Parathyroid adenoma (tissue), 2 donors: ENCODE measurements at regions not wholly inside any gene's neighbourhood (a gene's known extent, or its start where the extent isn't known, plus 50 kb on each side); places are given as distances from the start of the nearest gene placed in this dataset.

Experiments
- H2AFZ ChIP-seq: fragments of 300-600 bp; sonication (generic); one replicate; pipeline ENCODE4 v1.7.0; 2017; ENCODE audit warnings: antibody characterized with exemption, mild to moderate bottlenecking
- H3K27ac ChIP-seq: fragments of 300-600 bp; sonication (generic); one replicate; pipeline ENCODE4 v1.7.0; 2017
- H3K27me3 ChIP-seq: fragments of 300-600 bp; sonication (generic); one replicate; pipeline ENCODE4 v1.7.0; 2017; ENCODE audit warnings: low read length; ENCODE audit not compliant: control insufficient read depth, insufficient read depth
- H3K36me3 ChIP-seq: fragments of 300-600 bp; sonication (generic); one replicate; pipeline ENCODE4 v1.7.0; 2017; ENCODE audit warnings: low read length; ENCODE audit not compliant: control insufficient read depth, insufficient read depth
- H3K4me1 ChIP-seq: fragments of 300-600 bp; sonication (generic); one replicate; pipeline ENCODE4 v1.7.0; 2017; ENCODE audit warnings: control low read depth
- H3K4me2 ChIP-seq: fragments of 300-600 bp; sonication (generic); one replicate; pipeline ENCODE4 v1.7.0; 2017; ENCODE audit warnings: low read length
- H3K4me3 ChIP-seq: fragments of 300-600 bp; sonication (generic); one replicate; pipeline ENCODE4 v1.7.0; 2017; ENCODE audit warnings: low read depth, low read length
- H3K79me2 ChIP-seq: fragments of 300-600 bp; sonication (generic); one replicate; pipeline ENCODE4 v1.7.0; 2017; ENCODE audit warnings: control low read depth
- H3K9ac ChIP-seq: fragments of 300-600 bp; sonication (generic); one replicate; pipeline ENCODE4 v1.7.0; 2017; ENCODE audit warnings: mild to moderate bottlenecking
- H3K9me3 ChIP-seq: fragments of 300-600 bp; sonication (generic); one replicate; pipeline ENCODE4 v1.7.0; 2017; ENCODE audit warnings: low read length; ENCODE audit not compliant: control insufficient read depth
- TF ChIP-seq, protein P1 (sequence below): fragments of 300-600 bp; sonication (generic); IDR thresholded peaks from one replicate; pipeline ENCODE4 v1.7.0; 2017; ENCODE audit warnings: antibody characterized with exemption, mild to moderate bottlenecking
- donor health status: primary hyperparathyroidism.

- Histone ChIP-seq H3K4me3 (no peak overlapping the region), H3K27me3 (no peaks in the 10 kb centered on the region), H3K27ac (no peak overlapping the region), H3K9me3 (no peaks in the 10 kb centered on the region), H3K36me3 (no peaks in the 10 kb centered on the region), H3K4me1 (no peaks in the 10 kb centered on the region), H3K4me2 (no peak overlapping the region), H3K9ac (no peak overlapping the region), H3K79me2 (no peaks in the 10 kb centered on the region), H2AFZ (no peak overlapping the region)
- TF ChIP-seq, protein P1, sequence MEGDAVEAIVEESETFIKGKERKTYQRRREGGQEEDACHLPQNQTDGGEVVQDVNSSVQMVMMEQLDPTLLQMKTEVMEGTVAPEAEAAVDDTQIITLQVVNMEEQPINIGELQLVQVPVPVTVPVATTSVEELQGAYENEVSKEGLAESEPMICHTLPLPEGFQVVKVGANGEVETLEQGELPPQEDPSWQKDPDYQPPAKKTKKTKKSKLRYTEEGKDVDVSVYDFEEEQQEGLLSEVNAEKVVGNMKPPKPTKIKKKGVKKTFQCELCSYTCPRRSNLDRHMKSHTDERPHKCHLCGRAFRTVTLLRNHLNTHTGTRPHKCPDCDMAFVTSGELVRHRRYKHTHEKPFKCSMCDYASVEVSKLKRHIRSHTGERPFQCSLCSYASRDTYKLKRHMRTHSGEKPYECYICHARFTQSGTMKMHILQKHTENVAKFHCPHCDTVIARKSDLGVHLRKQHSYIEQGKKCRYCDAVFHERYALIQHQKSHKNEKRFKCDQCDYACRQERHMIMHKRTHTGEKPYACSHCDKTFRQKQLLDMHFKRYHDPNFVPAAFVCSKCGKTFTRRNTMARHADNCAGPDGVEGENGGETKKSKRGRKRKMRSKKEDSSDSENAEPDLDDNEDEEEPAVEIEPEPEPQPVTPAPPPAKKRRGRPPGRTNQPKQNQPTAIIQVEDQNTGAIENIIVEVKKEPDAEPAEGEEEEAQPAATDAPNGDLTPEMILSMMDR = no peak
Measured at GRCh38 chr2:164054651-164055050, 318.8 kb upstream of the FIGN start.

- Histone ChIP-seq H2AFZ (no peak overlapping the region), H3K79me2 (no peaks in the 10 kb centered on the region), H3K9ac (no peak overlapping the region), H3K9me3 (no peaks in the 10 kb centered on the region), H3K4me2 (no peak overlapping the region), H3K27me3 (no peaks in the 10 kb centered on the region), H3K27ac (no peak overlapping the region), H3K4me1 (no peaks in the 10 kb centered on the region), H3K36me3 (no peaks in the 10 kb centered on the region), H3K4me3 (no peak overlapping the region)
- TF ChIP-seq, protein P1 = no peak
Measured at GRCh38 chr2:164053021-164053420, 317.2 kb upstream of the FIGN start.

- H3K4me2 ChIP-seq = no peak overlapping the region
- no peaks in the 10 kb centered on the region for H3K27me3 ChIP-seq
- H3K4me3 ChIP-seq = no peak overlapping the region
- no peak overlapping the region for H3K27ac ChIP-seq
- H3K4me1 ChIP-seq = no peaks in the 10 kb centered on the region
- H3K9ac ChIP-seq = no peak overlapping the region
- no peaks in the 10 kb centered on the region for H3K9me3 ChIP-seq
- no peaks in the 10 kb centered on the region for H3K79me2 ChIP-seq
- H2AFZ ChIP-seq = no peak overlapping the region
- no peaks in the 10 kb centered on the region for H3K36me3 ChIP-seq
- TF ChIP-seq, protein P1 = no peak
Measured at GRCh38 chr2:164052006-164052405, 316.2 kb upstream of the FIGN start.

- no peak overlapping the region for H2AFZ ChIP-seq
- H3K4me1 ChIP-seq = no peaks in the 10 kb centered on the region
- no peaks in the 10 kb centered on the region for H3K27me3 ChIP-seq
- TF ChIP-seq, protein P1 = no peak
- no peak overlapping the region for H3K4me3 ChIP-seq
- no peak overlapping the region for H3K27ac ChIP-seq
- H3K4me2 ChIP-seq = no peak overlapping the region
- no peak overlapping the region for H3K9ac ChIP-seq
- H3K79me2 ChIP-seq = no peaks in the 10 kb centered on the region
- no peaks in the 10 kb centered on the region for H3K36me3 ChIP-seq
- no peaks in the 10 kb centered on the region for H3K9me3 ChIP-seq
Measured at GRCh38 chr2:164048729-164049128, 312.9 kb upstream of the FIGN start.

DNA sequence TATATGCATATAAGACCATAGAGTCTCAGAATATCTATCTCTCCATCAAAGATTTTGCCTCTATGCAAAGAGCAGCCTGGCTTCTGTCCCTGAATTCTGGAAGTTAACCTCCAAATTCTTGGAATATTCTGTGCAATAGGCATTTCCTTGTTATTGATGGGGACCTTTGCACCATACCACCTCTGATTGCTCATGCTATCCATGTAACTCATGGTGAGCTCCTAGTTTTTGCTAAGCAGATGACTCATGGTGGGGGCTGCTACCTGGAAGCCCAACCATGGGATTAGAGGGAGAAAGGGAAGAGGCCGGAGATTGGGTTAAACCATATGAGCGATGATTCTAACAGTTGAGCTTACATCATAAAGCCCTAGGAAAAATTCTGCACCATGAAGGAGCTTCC is 310.2 kb upstream of the FIGN start:
- Histone ChIP-seq H3K9ac (no peak overlapping the region), H3K27me3 (no peaks in the 10 kb centered on the region), H3K9me3 (no peaks in the 10 kb centered on the region), H2AFZ (no peak overlapping the region), H3K4me2 (no peak overlapping the region), H3K27ac (no peak overlapping the region), H3K79me2 (no peaks in the 10 kb centered on the region), H3K4me3 (no peak overlapping the region), H3K4me1 (no peaks in the 10 kb centered on the region), H3K36me3 (no peaks in the 10 kb centered on the region)
- TF ChIP-seq, protein P1 = no peak
